GM21528 (cell line): ENCODE measurements at regions not wholly inside any gene's neighbourhood (a gene's known extent, or its start where the extent isn't known, plus 50 kb on each side); places are given as distances from the start of the nearest gene placed in this dataset.

ENCODE experiments used
- ATAC-seq: cut with Tn5 transposase; IDR thresholded peaks from one replicate; pipeline ENCODE4 v1.9.1; 2021; ENCODE audit warnings: mild to moderate bottlenecking, moderate library complexity; ENCODE audit not compliant: unreplicated experiment, low FRiP score

- no peak for ATAC-seq
Observed at GRCh38 chr6:169906004-169906687, 154.7 kb downstream of the ERMARD start.

- ATAC-seq = no peak
Observed at GRCh38 chr6:169905041-169905807, 153.8 kb downstream of the ERMARD start.

DNA sequence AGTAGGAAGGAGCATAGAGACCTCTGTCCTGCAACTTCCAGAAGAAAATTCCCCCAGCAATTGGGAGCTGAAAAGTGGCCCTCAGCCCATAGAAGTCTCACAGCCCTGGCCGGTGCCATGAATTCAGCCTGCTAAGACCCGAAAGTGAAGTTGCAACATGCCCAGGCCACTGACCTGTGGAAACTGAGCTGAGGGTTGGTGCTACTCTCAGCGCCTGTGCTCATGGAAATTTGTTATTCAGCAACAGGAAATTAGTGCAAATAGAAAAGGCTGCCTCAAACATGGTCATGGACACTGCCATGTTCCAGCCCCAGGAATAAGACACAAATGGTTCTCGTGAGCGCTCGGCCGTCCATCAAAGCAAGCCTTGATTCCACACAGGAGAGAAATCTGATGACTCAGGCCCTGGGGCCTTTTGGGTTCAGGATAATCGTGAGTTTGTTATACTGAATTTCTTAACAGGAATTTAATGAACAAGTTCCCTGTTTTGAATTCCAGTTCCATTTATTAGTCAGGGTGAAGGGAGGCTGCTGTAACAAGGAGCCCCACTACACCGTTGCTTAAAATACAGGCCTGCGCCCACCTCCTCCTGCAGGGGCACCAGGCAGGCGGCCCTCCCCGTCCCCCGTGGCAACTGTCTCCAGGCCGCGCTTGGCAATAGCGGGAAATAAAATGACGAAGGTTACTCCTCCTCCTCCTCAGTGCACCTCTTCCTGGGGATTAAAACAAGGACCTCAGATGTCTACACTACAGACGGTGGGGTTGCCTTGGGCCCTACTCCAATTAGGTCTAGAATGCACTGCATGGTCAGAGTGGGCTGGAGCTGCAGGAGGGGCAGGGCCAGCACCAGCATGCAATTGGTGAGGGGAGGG lies 152.9 kb downstream of the ERMARD start:
- no peak for ATAC-seq

- ATAC-seq = no peak
Observed at GRCh38 chr6:169903122-169903521, 151.7 kb downstream of the ERMARD start.

- ATAC-seq = no peak
Observed at GRCh38 chr6:169902604-169903003, 151.2 kb downstream of the ERMARD start.

GRCh38 chr6:169902070-169902469 lies 150.6 kb downstream of the ERMARD start:
- no peak for ATAC-seq

DNA sequence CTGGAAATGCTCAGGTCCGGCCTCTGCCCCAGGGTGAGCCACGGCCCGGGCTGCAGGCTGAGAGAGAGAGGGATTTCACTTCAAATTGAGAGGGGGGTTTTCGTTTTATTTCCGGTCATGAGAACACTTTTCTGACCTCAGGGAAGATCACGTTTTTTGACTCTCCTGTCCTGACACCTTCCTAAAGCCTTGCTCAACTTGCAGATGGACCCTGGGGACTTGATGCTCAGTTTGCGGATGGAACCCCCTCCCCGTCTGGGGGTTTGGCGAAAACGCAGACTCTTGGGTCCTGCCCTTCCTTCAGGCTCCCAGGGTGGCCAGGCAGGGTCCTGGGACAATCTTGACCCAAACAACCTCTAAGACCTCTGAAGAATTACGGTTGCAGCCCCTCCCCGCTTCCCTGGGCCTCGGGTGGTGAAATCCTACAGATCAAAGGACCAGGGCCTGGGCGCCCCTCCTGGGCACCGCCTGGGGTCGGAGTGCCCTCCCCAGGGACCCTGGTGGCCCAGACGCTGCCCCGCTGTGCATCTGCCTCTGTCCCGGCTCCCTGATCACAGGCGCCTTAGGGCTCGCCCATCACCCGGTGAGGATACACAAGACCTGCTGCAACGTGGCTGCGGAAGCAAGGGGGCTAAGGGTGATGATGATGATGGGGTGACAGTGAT lies 148.2 kb downstream of the ERMARD start:
- ATAC-seq = no peak

- ATAC-seq = no peak
Observed at GRCh38 chr6:169898788-169899480, 147.5 kb downstream of the ERMARD start.

- ATAC-seq = no peak
Observed at GRCh38 chr6:169897601-169898358, 146.4 kb downstream of the ERMARD start.

- ATAC-seq = no peak
Observed at GRCh38 chr6:169896826-169897456, 145.5 kb downstream of the ERMARD start.

GRCh38 chr6:169895926-169896761 lies 144.7 kb downstream of the ERMARD start:
- ATAC-seq = no peak

GRCh38 chr6:169895000-169895759 lies 143.8 kb downstream of the ERMARD start:
- ATAC-seq = no peak

DNA sequence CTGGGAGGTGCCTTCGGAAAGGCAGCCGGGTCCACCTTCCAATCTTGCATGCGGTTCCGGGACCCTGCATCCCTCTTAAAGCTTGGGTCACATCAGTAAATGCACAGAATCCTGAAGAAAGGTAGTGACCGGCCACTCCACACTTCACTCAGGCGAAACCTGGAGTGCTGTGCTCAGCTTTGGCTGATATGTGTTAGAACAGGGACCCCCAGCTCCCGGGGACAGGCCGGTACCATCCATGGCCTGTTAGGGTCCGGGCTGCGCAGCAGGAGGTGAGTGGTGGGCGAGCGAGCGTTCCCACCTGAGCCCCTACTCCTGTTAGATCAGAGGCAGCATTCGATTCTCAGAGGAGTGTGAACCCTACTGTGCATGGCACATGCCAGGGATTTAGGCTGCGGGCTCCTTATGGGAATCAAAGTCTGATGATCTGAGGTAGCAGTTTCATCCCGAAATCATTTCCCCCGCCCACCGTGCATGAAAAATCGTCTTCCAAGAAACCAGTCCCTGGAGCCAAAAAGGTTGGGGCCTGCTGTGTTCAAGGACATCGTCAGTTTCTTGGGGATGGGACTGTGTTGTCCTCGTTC lies 143.0 kb downstream of the ERMARD start:
- no peak for ATAC-seq

DNA sequence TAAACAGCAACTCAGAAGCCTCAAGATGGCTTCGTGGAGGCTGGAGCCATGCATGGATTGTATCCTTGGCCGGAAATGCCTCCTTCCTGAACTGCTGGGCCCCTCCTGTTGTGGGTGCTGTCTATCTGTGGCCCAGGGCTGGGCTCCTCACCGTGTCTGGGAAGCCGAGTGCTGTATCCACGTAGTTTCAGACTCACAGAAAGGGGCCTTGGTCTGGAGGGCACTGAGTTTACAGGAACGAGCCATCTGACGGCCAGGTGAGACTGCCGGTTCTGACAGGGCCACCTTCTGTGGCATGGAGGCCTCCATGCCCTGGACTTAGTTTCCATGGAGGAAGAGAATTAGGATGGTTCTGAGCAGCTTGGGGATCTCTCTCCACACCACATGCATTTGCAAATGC lies 142.2 kb downstream of the ERMARD start:
- ATAC-seq = no peak

DNA sequence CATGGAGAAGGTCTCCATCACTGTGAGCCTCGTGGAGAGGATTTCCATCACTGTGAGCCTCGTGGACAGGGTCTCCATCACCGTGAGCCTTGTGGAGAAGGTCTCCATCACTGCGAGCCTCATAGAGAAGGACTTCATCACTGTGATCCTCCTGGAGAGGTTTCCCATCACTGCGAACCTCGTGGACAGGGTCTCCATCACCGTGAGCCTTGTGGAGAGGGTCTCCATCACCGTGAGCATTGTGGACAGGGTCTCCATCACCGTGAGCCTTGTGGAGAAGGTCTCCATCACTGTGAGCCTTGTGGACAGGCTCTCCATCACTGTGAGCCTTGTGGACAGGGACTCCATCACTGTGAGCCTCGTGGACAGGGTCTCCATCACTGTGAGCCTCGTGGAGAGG lies 140.4 kb downstream of the ERMARD start:
- no peak for ATAC-seq

DNA sequence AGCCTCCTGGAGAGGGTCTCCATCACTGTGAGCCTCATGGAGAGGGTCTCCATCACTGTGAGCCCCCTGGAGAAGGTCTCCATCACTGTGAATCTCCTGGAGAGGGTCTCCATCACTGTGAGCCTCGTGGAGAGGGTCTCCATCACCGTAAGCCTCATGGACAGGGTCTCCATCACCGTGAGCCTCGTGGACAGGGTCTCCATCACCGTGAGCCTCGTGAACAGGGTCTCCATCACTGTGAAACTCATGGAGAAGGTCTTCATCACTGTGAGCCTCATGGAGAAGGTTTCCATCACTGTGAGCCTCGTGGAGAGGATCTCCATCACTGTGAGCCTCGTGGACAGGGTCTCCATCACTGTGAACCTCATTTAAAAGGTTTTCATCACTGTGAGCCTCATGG lies 140.0 kb downstream of the ERMARD start:
- ATAC-seq = no peak

DNA sequence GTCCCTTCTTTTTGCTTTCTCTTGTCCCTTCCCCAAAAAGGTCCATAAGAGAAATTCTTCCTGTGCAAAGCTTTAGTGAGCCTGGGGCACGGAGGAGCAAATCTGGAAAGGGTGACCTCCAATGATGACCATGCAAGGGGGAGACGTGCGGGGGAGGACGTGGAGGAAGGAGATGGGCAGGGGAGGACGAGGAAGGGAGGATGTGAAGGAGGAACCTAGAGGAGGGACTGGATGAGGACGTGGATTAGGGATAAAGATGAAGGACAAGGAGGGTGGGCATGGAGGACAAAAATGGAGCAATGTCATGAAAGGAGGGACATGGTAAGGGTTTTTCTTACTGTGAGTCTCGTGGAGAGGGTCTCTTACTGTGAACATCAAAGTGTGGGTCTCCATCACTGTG lies 139.5 kb downstream of the ERMARD start:
- no peak for ATAC-seq
